HUES6 (cell line): ENCODE measurements at regions not wholly inside any gene's neighbourhood (a gene's known extent, or its start where the extent isn't known, plus 50 kb on each side); places are given as distances from the start of the nearest gene placed in this dataset.

ENCODE experiments used
- H3K27ac ChIP-seq: 2 replicates; pipeline ENCODE4 v1.7.0; 2013; ENCODE audit warnings: low read depth, mild to moderate bottlenecking, low read length, inconsistent platforms
- H3K27me3 ChIP-seq: 2 replicates; pipeline ENCODE4 v1.6.1; 2013; ENCODE audit warnings: low read length; ENCODE audit not compliant: control insufficient read depth, insufficient read depth
- H3K36me3 ChIP-seq: 2 replicates; pipeline ENCODE4 v1.6.1; 2013; ENCODE audit warnings: low read length; ENCODE audit not compliant: control insufficient read depth, insufficient read depth
- H3K4me1 ChIP-seq: 2 replicates; pipeline ENCODE4 v1.6.1; 2013; ENCODE audit warnings: low read length; ENCODE audit not compliant: control insufficient read depth, insufficient read depth
- H3K4me3 ChIP-seq: 2 replicates; pipeline ENCODE4 v1.5.1; 2013; ENCODE audit warnings: low read depth, low read length
- H3K9ac ChIP-seq: one replicate; pipeline ENCODE4 v1.6.1; 2013; ENCODE audit warnings: mild to moderate bottlenecking, low read length
- H3K9me3 ChIP-seq: 2 replicates; pipeline ENCODE4 v1.6.1; 2013; ENCODE audit warnings: low read depth, low read length; ENCODE audit not compliant: control insufficient read depth, insufficient read depth

- H3K27ac ChIP-seq = no peak overlapping the region
- no peaks in the 10 kb centered on the region for H3K4me1 ChIP-seq
- no peaks in the 10 kb centered on the region for H3K36me3 ChIP-seq
- H3K27me3 ChIP-seq = no peaks in the 10 kb centered on the region
- no peak overlapping the region for H3K4me3 ChIP-seq
- H3K9me3 ChIP-seq = peaks cover 13% of the 10 kb centered on the region; the same call in 1 of the 2 replicates
- H3K9ac ChIP-seq = no peak overlapping the region
Measured at GRCh38 chr18:56200381-56200911, 437.9 kb downstream of the TXNL1 start.

DNA sequence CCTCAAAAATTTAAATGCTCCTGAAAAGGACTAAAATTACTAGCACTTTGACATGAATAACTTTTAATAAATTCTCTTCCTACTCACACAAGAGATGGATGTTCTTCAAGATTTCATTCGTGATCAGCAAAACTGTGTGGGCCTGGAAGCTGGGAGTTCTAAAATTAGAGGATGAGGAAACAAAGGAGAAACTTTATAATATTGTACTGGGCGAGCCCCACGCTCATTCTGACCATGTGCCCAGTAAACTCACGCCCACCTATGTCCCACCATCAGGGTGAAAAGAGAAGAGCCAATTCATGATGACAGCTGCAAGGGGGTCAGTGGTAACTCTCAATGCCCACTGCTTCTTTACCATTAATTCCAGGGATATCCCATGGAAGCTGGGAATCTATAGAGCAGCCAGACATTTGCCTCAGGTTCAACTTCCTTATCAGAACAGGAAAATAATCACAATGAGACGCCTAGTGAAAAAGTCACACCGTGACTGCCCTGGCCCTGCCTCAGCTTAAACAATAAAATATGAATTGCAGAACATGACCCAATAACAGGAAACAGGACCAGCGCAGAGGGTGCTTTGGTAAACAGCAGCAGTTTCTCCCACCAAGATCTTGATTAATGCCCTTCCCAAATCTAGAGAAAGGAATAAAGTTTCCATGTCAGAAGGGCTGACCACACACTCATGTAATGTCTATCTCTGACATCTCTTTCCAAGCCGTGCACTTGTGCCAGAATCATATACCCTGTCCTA lies 438.6 kb downstream of the TXNL1 start:
- Histone ChIP-seq H3K4me3 (no peak overlapping the region), H3K36me3 (no peaks in the 10 kb centered on the region), H3K27me3 (no peaks in the 10 kb centered on the region), H3K9ac (no peak overlapping the region), H3K27ac (no peak overlapping the region), H3K9me3 (peaks cover 10% of the 10 kb centered on the region; the same call in 1 of the 2 replicates), H3K4me1 (no peaks in the 10 kb centered on the region)

DNA sequence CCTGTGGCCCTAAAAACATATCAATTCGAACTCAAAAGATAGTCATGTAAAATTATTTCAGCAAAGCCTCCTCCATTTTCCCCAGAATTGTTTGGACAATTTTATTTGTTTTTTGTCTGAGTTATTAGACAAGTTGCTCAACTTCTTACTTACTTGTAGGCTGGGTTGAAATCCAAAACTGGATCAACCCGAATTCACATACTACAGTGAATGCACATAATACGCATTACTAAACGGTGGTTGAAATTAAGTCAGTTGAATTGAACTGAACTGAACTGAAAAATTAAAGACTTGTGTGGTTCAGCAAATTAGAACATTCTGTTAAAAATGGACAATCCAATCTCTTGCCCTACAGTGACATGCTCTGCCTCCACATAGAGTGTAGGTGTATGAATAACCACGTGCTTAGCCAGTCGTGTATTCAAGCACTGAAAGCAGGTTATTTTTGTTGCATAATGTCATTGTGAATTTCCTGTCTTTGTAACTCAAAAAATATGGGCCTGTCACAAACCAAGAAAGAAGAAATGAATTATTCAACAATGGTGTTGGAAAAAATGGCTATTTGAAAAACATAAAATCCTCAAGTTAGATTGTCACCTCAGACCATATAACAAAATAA lies 441.0 kb downstream of the TXNL1 start:
- H3K27me3 ChIP-seq = no peaks in the 10 kb centered on the region
- H3K36me3 ChIP-seq = no peaks in the 10 kb centered on the region
- H3K9me3 ChIP-seq = no peaks in the 10 kb centered on the region
- H3K4me3 ChIP-seq = no peak overlapping the region
- no peak overlapping the region for H3K9ac ChIP-seq
- H3K4me1 ChIP-seq = no peaks in the 10 kb centered on the region
- H3K27ac ChIP-seq = no peak overlapping the region

GRCh38 chr18:56196495-56197225 lies 441.7 kb downstream of the TXNL1 start:
- no peaks in the 10 kb centered on the region for H3K4me1 ChIP-seq
- no peaks in the 10 kb centered on the region for H3K36me3 ChIP-seq
- no peaks in the 10 kb centered on the region for H3K9me3 ChIP-seq
- no peak overlapping the region for H3K9ac ChIP-seq
- H3K4me3 ChIP-seq = no peak overlapping the region
- H3K27ac ChIP-seq = no peak overlapping the region
- no peaks in the 10 kb centered on the region for H3K27me3 ChIP-seq

- H3K27me3 ChIP-seq = no peaks in the 10 kb centered on the region
- H3K9ac ChIP-seq = no peak overlapping the region
- no peak overlapping the region for H3K4me3 ChIP-seq
- H3K4me1 ChIP-seq = no peaks in the 10 kb centered on the region
- H3K36me3 ChIP-seq = no peaks in the 10 kb centered on the region
- no peaks in the 10 kb centered on the region for H3K9me3 ChIP-seq
- H3K27ac ChIP-seq = no peak overlapping the region
Measured at GRCh38 chr18:56191334-56191733, 447.1 kb downstream of the TXNL1 start.

DNA sequence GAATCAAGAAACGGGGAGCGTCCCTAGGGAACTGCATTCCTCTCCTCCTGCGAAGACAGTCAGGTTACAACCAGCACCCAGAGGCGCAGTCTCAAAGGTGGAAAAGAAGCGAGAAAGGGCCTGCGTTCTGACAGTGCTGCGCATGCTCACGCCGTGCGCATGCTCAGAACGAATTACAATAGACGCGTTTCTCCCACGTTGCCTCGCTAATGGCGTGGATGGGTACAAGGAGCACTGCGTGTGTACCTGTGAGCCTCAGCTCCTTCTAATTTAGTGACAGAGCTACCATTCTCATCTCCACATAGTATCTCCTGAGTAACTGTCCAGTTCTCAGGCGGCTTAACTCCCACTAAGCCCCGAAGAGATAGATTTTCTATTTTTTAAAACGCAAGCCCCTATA lies 448.8 kb downstream of the TXNL1 start:
- no peaks in the 10 kb centered on the region for H3K36me3 ChIP-seq
- no peaks in the 10 kb centered on the region for H3K9me3 ChIP-seq
- H3K9ac ChIP-seq = no peak overlapping the region
- no peaks in the 10 kb centered on the region for H3K27me3 ChIP-seq
- no peak overlapping the region for H3K27ac ChIP-seq
- no peaks in the 10 kb centered on the region for H3K4me1 ChIP-seq
- H3K4me3 ChIP-seq = no peak overlapping the region

GRCh38 chr18:56188529-56189275 lies 449.7 kb downstream of the TXNL1 start:
- Histone ChIP-seq H3K4me1 (no peaks in the 10 kb centered on the region), H3K4me3 (no peak overlapping the region), H3K27me3 (no peaks in the 10 kb centered on the region), H3K9ac (no peak overlapping the region), H3K36me3 (no peaks in the 10 kb centered on the region), H3K9me3 (no peaks in the 10 kb centered on the region; the same call in 1 of the 2 replicates), H3K27ac (no peak overlapping the region)

DNA sequence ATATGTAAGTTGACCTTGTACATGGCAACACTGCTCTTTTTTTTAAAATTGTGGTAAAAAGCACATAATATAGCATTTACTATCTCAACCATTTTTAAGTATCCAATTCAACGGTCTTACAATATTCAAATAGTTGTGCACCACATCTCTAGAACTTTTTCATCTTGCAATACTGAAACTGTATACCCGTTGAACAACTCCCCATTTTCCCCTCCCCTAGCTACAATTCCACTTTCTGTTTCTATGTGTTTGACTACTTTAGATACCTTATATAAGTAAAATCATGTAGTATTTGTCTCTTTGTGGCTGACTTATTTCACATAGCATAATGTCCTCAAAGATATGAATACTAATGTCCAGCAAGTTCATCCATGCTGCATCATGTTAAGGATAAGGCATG lies 452.1 kb downstream of the TXNL1 start:
- no peaks in the 10 kb centered on the region for H3K4me1 ChIP-seq
- no peak overlapping the region for H3K9ac ChIP-seq
- no peaks in the 10 kb centered on the region; the same call in 1 of the 2 replicates for H3K9me3 ChIP-seq
- no peaks in the 10 kb centered on the region for H3K27me3 ChIP-seq
- no peak overlapping the region for H3K27ac ChIP-seq
- no peak overlapping the region for H3K4me3 ChIP-seq
- no peaks in the 10 kb centered on the region for H3K36me3 ChIP-seq

- no peaks in the 10 kb centered on the region for H3K4me1 ChIP-seq
Measured at GRCh38 chr18:56185126-56185525, 453.3 kb downstream of the TXNL1 start.

DNA sequence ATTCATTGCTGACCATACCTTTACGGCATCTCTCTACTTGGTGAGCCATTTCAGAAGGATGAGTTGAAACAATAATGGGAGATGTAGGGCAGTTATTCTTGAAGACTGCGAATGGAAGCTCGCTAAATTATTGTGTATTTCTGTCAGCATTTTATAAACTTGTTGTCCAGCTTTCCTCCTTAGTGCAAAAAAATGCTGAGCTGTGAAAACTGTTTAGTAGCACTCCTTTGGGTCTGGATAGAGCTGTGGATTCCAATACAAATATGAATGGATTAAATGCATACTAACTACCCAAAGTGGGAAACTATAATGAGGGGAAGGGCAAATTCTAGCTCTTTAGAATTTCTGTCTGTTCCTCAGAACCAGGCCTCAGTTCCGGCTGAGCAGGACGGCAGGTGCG lies 461.6 kb downstream of the TXNL1 start:
- Histone ChIP-seq H3K27ac (no peak overlapping the region), H3K4me3 (no peak overlapping the region), H3K9me3 (no peaks in the 10 kb centered on the region), H3K27me3 (no peaks in the 10 kb centered on the region), H3K9ac (no peak overlapping the region), H3K36me3 (no peaks in the 10 kb centered on the region), H3K4me1 (peaks cover 6% of the 10 kb centered on the region; the same call in 1 of the 2 replicates)

More at GRCh38 chr18:56185126-56185525, 453.3 kb downstream of the TXNL1 start:
- no peaks in the 10 kb centered on the region for H3K36me3 ChIP-seq
- H3K4me3 ChIP-seq = no peak overlapping the region
- H3K27me3 ChIP-seq = no peaks in the 10 kb centered on the region
- H3K27ac ChIP-seq = no peak overlapping the region
- no peak overlapping the region for H3K9ac ChIP-seq
- no peaks in the 10 kb centered on the region; the same call in 1 of the 2 replicates for H3K9me3 ChIP-seq
